HEK293 (cell line): ENCODE measurements at regions not wholly inside any gene's neighbourhood (a gene's known extent, or its start where the extent isn't known, plus 50 kb on each side); places are given as distances from the start of the nearest gene placed in this dataset.

Experiments
- CTCF ChIA-PET: fragments of 350-600 bp; formaldehyde crosslinking; extraction: SDS; loops from one replicate; lab custom pipeline; 2021; ENCODE audit warnings: antibody characterized with exemption; lab: Yijun Ruan, JAX
- POLR2A ChIA-PET: fragments of 300-600 bp; formaldehyde crosslinking; extraction: SDS; loops from one replicate; lab custom pipeline; 2020; ENCODE audit warnings: antibody characterized with exemption, inconsistent platforms; lab: Yijun Ruan, JAX
- H3K27ac ChIP-seq: fragments of 200-500 bp; sonication (Bioruptor generic); 2 replicates; pipeline ENCODE4 v1.5.1; 2014; ENCODE audit warnings: low read depth, low read length, control low read depth, inconsistent platforms; ENCODE audit errors: extremely low read depth
- H3K36me3 ChIP-seq, 2 experiments: fragments of 200-500 bp in 1 of 2; sonication (Bioruptor generic) in 1 of 2; 1 replicate in 1 of 2; 2 replicates in 1 of 2; pipeline ENCODE4 v1.5.1; 2014 to 2017; ENCODE audit warnings: inconsistent platforms in 2 of 2, low read length in 2 of 2; ENCODE audit not compliant: control insufficient read depth in 2 of 2, insufficient read depth in 1 of 2
- H3K4me1 ChIP-seq: fragments of 200-500 bp; sonication (Bioruptor generic); 2 replicates; pipeline ENCODE4 v1.5.1; 2014; ENCODE audit warnings: mild to moderate bottlenecking, low read length, inconsistent platforms; ENCODE audit not compliant: control insufficient read depth, insufficient read depth
- H3K4me3 ChIP-seq: 2 replicates; pipeline ENCODE4 v1.5.1; 2011; ENCODE audit warnings: low read depth, mild to moderate bottlenecking, control low read depth, low read length, moderate library complexity
- H3K9me3 ChIP-seq: fragments of 200-500 bp; sonication (Bioruptor generic); 2 replicates; pipeline ENCODE4 v1.5.1; 2014; ENCODE audit warnings: low read depth, low read length, inconsistent platforms; ENCODE audit not compliant: control insufficient read depth, insufficient read depth
- EGR2 ChIP-seq: fragments of 450-650 bp; formaldehyde crosslinking; IDR thresholded peaks from 2 replicates; pipeline ENCODE4 v1.5.1; 2016; ENCODE audit warnings: low read depth, missing biosample characterization, missing genetic modification characterization
- FEZF1 ChIP-seq: fragments of 450-650 bp; formaldehyde crosslinking; IDR thresholded peaks from 2 replicates; pipeline ENCODE4 v1.5.1; 2016; ENCODE audit warnings: missing biosample characterization, missing genetic modification characterization
- KLF1 ChIP-seq: fragments of 450-650 bp; formaldehyde crosslinking; IDR thresholded peaks from 2 replicates; pipeline ENCODE4 v1.5.1; 2016; ENCODE audit warnings: missing biosample characterization, missing genetic modification characterization
- YY1 ChIP-seq: fragments of 450-650 bp; formaldehyde crosslinking; IDR thresholded peaks from 2 replicates; pipeline ENCODE4 v1.5.1; 2018; ENCODE audit warnings: missing biosample characterization, missing genetic modification characterization
- ZNF10 ChIP-seq: fragments of 450-650 bp; formaldehyde crosslinking; IDR thresholded peaks from 2 replicates; pipeline ENCODE4 v1.5.1; 2017; ENCODE audit warnings: missing biosample characterization, missing genetic modification characterization
- ZNF146 ChIP-seq: fragments of 450-650 bp; formaldehyde crosslinking; IDR thresholded peaks from 2 replicates; pipeline ENCODE4 v1.5.1; 2016; ENCODE audit warnings: missing biosample characterization, missing genetic modification characterization
- ZNF214 ChIP-seq: fragments of 450-650 bp; formaldehyde crosslinking; IDR thresholded peaks from 2 replicates; pipeline ENCODE4 v1.5.1; 2017; ENCODE audit warnings: missing biosample characterization, mild to moderate bottlenecking, missing genetic modification characterization, borderline replicate concordance
- ZNF24 ChIP-seq: fragments of 450-650 bp; formaldehyde crosslinking; IDR thresholded peaks from 2 replicates; pipeline ENCODE4 v1.5.1; 2016; ENCODE audit warnings: missing biosample characterization, missing genetic modification characterization
- ZNF311 ChIP-seq: fragments of 450-650 bp; formaldehyde crosslinking; IDR thresholded peaks from 2 replicates; pipeline ENCODE4 v1.5.1; 2017; ENCODE audit warnings: missing biosample characterization, missing genetic modification characterization, borderline replicate concordance
- ZNF335 ChIP-seq: fragments of 450-650 bp; formaldehyde crosslinking; conservative IDR thresholded peaks from 2 replicates; pipeline ENCODE4 v1.5.1; 2016; ENCODE audit warnings: missing biosample characterization, missing genetic modification characterization
- ZNF350 ChIP-seq: fragments of 450-650 bp; formaldehyde crosslinking; IDR thresholded peaks from 2 replicates; pipeline ENCODE4 v1.5.0; 2017; ENCODE audit warnings: missing biosample characterization, mild to moderate bottlenecking, missing genetic modification characterization
- ZNF416 ChIP-seq: fragments of 450-650 bp; formaldehyde crosslinking; IDR thresholded peaks from 2 replicates; pipeline ENCODE4 v1.5.1; 2016; ENCODE audit warnings: missing biosample characterization, missing genetic modification characterization
- ZNF521 ChIP-seq: fragments of 450-650 bp; formaldehyde crosslinking; IDR thresholded peaks from 2 replicates; pipeline ENCODE4 v1.5.1; 2017; ENCODE audit warnings: missing biosample characterization, mild to moderate bottlenecking, missing genetic modification characterization
- ZNF596 ChIP-seq: fragments of 450-650 bp; IDR thresholded peaks from 2 replicates; pipeline ENCODE4 v1.5.0; 2018; ENCODE audit warnings: missing biosample characterization, mild to moderate bottlenecking, missing genetic modification characterization, moderate library complexity
- ZNF610 ChIP-seq: fragments of 450-650 bp; formaldehyde crosslinking; IDR thresholded peaks from 2 replicates; pipeline ENCODE4 v1.5.1; 2016; ENCODE audit warnings: missing biosample characterization, missing genetic modification characterization, borderline replicate concordance
- ZNF768 ChIP-seq: fragments of 450-650 bp; formaldehyde crosslinking; IDR thresholded peaks from 2 replicates; pipeline ENCODE4 v1.5.1; 2018; ENCODE audit warnings: missing biosample characterization, mild to moderate bottlenecking, missing genetic modification characterization
- TF ChIP-seq, protein P1 (sequence below): fragments of 450-650 bp; formaldehyde crosslinking; conservative IDR thresholded peaks from 2 replicates; pipeline ENCODE4 v1.5.1; 2016; ENCODE audit warnings: low read depth, missing biosample characterization, missing genetic modification characterization
- TF ChIP-seq, protein P2 (sequence below): fragments of 450-650 bp; formaldehyde crosslinking; IDR thresholded peaks from 2 replicates; pipeline ENCODE4 v1.5.1; 2016; ENCODE audit warnings: missing biosample characterization, missing genetic modification characterization

DNA sequence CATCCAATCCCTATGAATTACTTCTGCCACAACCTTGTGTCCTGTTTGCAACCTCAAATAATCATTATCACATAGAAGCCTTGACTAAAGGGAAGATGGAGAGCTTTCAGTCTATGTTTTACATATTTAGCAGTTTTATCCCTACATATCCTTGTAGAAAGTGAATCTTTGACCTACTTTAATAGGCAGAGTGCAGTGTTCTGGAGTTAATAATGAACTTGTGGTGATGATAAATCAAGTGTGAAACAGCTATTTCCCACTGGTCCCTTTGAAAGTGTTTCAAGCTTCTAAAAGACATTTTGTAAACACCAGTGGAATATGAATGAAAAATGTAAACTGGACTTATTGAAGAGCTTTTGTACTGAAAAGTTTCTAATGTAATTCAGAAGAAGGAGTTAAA lies 406.7 kb downstream of the GABRG2 start:
- TF ChIP-seq ZNF146 (tag by site-specific recombination), result no peak
- no peak for TF ChIP-seq ZNF335 (tag by site-specific recombination)
- TF ChIP-seq ZNF311 (tag by site-specific recombination), result no peak
- TF ChIP-seq ZNF416, result no peak
- TF ChIP-seq KLF1 (tag by site-specific recombination), result no peak
- TF ChIP-seq, all 188 proteins: peak for 0
- ChIA-PET POLR2A (no interaction called here), CTCF (no interaction called here)
- Histone ChIP-seq H3K9me3 (no peaks in the 10 kb centered on the region), H3K4me1 (no peaks in the 10 kb centered on the region), H3K4me3 (no peak overlapping the region), H3K27ac (no peak overlapping the region), H3K36me3 (no peaks in the 10 kb centered on the region)

DNA sequence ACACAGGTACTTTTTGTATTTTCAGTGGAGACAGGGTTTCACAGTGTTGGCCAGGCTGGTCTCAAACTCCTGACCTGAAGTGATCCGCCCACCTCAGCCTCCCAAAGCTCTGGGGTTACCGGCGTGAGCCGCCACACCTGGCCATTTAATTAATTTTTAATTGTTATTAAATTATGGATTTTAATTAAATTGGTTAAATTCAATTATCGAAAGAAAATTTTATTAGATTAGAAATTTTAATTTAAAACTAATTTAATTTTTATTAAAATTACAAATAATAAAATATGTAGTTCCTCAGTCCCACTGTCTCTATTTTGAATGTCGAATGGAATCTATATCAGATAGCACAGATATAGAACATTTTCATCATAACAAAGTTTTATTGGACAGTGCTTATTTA lies 416.5 kb downstream of the GABRG2 start:
- CTCF ChIA-PET, result no interaction called here
- POLR2A ChIA-PET, result no interaction called here
- no peaks in the 10 kb centered on the region for H3K9me3 ChIP-seq
- TF ChIP-seq ZNF521, result no peak
- TF ChIP-seq ZNF596 (tag by site-specific recombination), result no peak
- TF ChIP-seq ZNF610 (tag by site-specific recombination), result no peak
- TF ChIP-seq YY1 (tag by site-specific recombination), result no peak
- no peak for TF ChIP-seq ZNF214 (tag by site-specific recombination)
- no peak for TF ChIP-seq FEZF1 (tag by site-specific recombination)
- TF ChIP-seq, protein P1, sequence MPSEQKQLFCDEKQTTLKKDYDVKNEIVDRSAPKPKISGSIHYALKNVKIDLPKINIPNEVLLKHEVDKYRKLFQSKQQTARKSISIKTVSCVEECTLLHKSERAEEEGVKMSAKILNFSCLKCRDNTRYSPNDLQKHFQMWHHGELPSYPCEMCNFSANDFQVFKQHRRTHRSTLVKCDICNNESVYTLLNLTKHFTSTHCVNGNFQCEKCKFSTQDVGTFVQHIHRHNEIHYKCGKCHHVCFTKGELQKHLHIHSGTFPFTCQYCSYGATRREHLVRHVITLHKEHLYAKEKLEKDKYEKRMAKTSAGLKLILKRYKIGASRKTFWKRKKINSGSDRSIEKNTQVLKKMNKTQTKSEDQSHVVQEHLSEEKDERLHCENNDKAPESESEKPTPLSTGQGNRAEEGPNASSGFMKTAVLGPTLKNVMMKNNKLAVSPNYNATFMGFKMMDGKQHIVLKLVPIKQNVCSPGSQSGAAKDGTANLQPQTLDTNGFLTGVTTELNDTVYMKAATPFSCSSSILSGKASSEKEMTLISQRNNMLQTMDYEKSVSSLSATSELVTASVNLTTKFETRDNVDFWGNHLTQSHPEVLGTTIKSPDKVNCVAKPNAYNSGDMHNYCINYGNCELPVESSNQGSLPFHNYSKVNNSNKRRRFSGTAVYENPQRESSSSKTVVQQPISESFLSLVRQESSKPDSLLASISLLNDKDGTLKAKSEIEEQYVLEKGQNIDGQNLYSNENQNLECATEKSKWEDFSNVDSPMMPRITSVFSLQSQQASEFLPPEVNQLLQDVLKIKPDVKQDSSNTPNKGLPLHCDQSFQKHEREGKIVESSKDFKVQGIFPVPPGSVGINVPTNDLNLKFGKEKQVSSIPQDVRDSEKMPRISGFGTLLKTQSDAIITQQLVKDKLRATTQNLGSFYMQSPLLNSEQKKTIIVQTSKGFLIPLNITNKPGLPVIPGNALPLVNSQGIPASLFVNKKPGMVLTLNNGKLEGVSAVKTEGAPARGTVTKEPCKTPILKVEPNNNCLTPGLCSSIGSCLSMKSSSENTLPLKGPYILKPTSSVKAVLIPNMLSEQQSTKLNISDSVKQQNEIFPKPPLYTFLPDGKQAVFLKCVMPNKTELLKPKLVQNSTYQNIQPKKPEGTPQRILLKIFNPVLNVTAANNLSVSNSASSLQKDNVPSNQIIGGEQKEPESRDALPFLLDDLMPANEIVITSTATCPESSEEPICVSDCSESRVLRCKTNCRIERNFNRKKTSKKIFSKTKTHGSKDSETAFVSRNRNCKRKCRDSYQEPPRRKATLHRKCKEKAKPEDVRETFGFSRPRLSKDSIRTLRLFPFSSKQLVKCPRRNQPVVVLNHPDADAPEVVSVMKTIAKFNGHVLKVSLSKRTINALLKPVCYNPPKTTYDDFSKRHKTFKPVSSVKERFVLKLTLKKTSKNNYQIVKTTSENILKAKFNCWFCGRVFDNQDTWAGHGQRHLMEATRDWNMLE (tag by site-specific recombination), result no peak
- TF ChIP-seq, protein P2, sequence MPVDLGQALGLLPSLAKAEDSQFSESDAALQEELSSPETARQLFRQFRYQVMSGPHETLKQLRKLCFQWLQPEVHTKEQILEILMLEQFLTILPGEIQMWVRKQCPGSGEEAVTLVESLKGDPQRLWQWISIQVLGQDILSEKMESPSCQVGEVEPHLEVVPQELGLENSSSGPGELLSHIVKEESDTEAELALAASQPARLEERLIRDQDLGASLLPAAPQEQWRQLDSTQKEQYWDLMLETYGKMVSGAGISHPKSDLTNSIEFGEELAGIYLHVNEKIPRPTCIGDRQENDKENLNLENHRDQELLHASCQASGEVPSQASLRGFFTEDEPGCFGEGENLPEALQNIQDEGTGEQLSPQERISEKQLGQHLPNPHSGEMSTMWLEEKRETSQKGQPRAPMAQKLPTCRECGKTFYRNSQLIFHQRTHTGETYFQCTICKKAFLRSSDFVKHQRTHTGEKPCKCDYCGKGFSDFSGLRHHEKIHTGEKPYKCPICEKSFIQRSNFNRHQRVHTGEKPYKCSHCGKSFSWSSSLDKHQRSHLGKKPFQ (tag by site-specific recombination), result no peak
- TF ChIP-seq, all 188 proteins: peak for 0
- H3K36me3 ChIP-seq, result no peaks in the 10 kb centered on the region
- no peak overlapping the region for H3K4me3 ChIP-seq
- H3K27ac ChIP-seq, result no peak overlapping the region
- no peaks in the 10 kb centered on the region for H3K4me1 ChIP-seq

DNA sequence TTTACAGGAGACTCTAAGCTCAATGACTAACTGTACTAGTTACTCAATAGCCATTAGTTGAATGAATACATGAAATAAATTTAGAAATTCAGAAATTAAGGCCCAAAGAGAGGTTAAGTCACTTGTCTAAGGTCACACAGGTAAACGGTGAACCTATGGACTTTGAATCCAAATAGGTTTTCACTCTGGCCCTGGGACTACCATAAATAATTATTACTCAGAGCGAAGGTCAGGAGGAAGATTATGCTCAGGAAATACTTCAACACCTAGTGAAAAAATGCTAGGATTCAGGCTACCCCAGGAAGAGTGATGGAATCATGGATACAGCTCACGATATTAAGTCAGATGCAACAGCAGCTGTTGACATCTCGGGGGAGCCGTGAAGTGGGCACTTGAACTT lies 417.4 kb downstream of the GABRG2 start:
- H3K4me1 ChIP-seq, result no peaks in the 10 kb centered on the region
- H3K27ac ChIP-seq, result no peak overlapping the region
- no peak for TF ChIP-seq ZNF350
- no peak for TF ChIP-seq ZNF768 (tag by site-specific recombination)
- TF ChIP-seq EGR2, result no peak
- no peak for TF ChIP-seq ZNF10 (tag by site-specific recombination)
- no peak for TF ChIP-seq ZNF24 (tag by site-specific recombination)
- H3K4me3 ChIP-seq, result no peak overlapping the region
- ChIA-PET POLR2A (no interaction called here), CTCF (no interaction called here)
- H3K9me3 ChIP-seq, result no peaks in the 10 kb centered on the region
- H3K36me3 ChIP-seq, result no peaks in the 10 kb centered on the region
